Lower leg skin (tissue), 3 donors: ENCODE measurements at regions not wholly inside any gene's neighbourhood (a gene's known extent, or its start where the extent isn't known, plus 50 kb on each side); places are given as distances from the start of the nearest gene placed in this dataset.

ENCODE experiments used
- POLR2A ChIP-seq, 2 donors: fragments of 450-650 bp; IDR thresholded peaks; one replicate each; pipeline ENCODE4 v1.6.1; 2016 to 2017; ENCODE audit warnings: antibody characterized with exemption in 2 of 2, mild to moderate bottlenecking in 1 of 2, moderate library complexity in 1 of 2
- TF ChIP-seq, protein P1 (sequence below), 3 donors: fragments of 450-650 bp; IDR thresholded peaks; one replicate each; pipeline ENCODE4 v1.5.1; 2016; ENCODE audit warnings: antibody characterized with exemption in 3 of 3, mild to moderate bottlenecking in 3 of 3, moderate library complexity in 2 of 3

DNA sequence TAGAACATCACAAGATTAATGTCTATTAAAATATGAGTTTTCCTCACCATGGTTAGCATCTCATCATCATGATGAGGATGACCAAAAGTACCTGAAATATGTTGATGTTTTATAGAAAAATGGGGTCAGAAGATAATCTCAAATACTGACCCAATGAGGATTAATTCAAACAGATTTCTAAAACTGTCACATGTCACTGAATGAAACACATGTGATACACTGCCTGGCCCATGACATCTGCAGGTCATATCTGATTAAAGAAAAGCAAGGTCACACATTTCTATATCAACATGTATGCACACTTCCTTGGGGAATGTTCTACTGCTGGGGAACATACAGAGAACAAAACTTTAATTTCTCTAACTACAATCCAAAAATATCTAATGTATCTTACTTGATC, 470.6 kb upstream of the ADGRL2 start:
- TF ChIP-seq POLR2A (IDR thresholded peaks at IDR 0.05): no peak
- TF ChIP-seq, protein P1, sequence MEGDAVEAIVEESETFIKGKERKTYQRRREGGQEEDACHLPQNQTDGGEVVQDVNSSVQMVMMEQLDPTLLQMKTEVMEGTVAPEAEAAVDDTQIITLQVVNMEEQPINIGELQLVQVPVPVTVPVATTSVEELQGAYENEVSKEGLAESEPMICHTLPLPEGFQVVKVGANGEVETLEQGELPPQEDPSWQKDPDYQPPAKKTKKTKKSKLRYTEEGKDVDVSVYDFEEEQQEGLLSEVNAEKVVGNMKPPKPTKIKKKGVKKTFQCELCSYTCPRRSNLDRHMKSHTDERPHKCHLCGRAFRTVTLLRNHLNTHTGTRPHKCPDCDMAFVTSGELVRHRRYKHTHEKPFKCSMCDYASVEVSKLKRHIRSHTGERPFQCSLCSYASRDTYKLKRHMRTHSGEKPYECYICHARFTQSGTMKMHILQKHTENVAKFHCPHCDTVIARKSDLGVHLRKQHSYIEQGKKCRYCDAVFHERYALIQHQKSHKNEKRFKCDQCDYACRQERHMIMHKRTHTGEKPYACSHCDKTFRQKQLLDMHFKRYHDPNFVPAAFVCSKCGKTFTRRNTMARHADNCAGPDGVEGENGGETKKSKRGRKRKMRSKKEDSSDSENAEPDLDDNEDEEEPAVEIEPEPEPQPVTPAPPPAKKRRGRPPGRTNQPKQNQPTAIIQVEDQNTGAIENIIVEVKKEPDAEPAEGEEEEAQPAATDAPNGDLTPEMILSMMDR (IDR thresholded peaks at IDR 0.05): no peak
